ENCODE measurements at regions not wholly inside any gene's neighbourhood (a gene's known extent, or its start where the extent isn't known, plus 50 kb on each side); places are given as distances from the start of the nearest gene placed in this dataset.

DNA sequence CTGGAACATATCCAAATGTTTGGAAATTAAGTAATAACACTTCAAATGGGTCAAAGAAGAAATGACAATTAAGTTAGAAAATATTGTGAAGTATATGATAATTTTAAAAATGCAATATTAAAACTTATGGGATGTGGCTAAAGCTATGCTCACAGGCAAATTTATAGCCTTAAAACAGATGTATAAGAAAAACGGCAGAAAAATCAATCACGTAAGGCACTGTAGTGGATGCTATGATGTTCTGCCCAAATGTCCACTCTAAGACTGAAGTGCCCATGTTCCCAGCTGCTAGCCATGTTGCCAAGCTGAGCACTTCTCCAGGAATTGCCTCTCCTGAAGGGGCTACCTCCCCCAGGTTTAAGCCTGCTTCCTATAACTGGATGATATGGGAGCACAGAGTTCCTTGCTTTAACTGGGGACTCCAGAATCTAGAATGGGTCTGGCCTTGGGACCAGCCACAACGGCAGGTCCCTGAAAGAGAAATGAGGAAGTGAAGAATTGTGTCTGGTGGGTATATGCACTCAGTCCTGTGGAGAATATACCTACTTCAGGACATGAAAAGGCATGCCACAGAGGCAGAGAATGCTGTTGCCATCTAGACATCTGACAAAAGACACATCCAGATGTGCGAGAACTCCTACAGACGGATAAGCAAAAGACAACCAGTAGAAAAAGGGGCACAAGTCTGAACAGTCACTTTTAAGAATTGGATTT lies 78.2 kb upstream of the RXRA start:
- TF ChIP-seq, protein P1, sequence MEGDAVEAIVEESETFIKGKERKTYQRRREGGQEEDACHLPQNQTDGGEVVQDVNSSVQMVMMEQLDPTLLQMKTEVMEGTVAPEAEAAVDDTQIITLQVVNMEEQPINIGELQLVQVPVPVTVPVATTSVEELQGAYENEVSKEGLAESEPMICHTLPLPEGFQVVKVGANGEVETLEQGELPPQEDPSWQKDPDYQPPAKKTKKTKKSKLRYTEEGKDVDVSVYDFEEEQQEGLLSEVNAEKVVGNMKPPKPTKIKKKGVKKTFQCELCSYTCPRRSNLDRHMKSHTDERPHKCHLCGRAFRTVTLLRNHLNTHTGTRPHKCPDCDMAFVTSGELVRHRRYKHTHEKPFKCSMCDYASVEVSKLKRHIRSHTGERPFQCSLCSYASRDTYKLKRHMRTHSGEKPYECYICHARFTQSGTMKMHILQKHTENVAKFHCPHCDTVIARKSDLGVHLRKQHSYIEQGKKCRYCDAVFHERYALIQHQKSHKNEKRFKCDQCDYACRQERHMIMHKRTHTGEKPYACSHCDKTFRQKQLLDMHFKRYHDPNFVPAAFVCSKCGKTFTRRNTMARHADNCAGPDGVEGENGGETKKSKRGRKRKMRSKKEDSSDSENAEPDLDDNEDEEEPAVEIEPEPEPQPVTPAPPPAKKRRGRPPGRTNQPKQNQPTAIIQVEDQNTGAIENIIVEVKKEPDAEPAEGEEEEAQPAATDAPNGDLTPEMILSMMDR (IDR thresholded peaks at IDR 0.05) = no peak
- TF ChIP-seq POLR2A (IDR thresholded peaks at IDR 0.05) = no peak
